ENCODE measurements at regions not wholly inside any gene's neighbourhood (a gene's known extent, or its start where the extent isn't known, plus 50 kb on each side); places are given as distances from the start of the nearest gene placed in this dataset.

DNA sequence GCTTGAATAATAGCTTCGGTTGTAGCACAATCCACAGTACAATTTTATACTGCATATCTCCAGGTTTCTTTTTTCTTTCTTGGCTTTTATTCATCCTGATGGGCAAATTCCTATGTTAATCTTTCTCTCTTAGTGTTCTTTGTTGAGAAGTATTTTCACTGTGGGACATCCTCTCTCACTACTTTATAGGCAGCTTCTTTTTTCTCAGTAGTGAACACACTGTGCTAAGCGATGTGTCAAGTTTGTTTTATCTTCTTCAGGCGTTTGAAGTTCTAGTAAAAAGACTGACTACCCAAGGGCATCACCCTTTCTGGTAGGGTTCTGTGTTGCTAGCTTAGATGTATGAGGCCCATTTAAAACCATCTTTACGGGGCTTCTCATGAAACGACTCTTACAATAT is 182.1 kb downstream of the FAM170A start:
- Histone ChIP-seq H3K27me3 (ENCODE audit: control insufficient read depth in 1 of 2, insufficient read depth in 2 of 2, low read length in 2 of 2) (no peaks in the 10 kb centered on the region), H3K27ac (ENCODE audit: low read depth in 1 of 2, low read length in 2 of 2) (no peak overlapping the region), H3K4me3 (ENCODE audit: low read length) (no peak overlapping the region), H3K36me3 (ENCODE audit: insufficient read depth, low read length) (no peaks in the 10 kb centered on the region), H3K9me3 (ENCODE audit: control insufficient read depth in 1 of 2, insufficient read depth in 1 of 2, low read length in 2 of 2) (peaks cover 4 to 12% of the 10 kb centered on the region in 2 experiments), H3K4me1 (ENCODE audit: insufficient read depth, low read length) (no peaks in the 10 kb centered on the region)
- DNase-seq = no peak
- ATAC-seq (ENCODE audit: poor library complexity) = no peak
- Mint-ChIP-seq H3K4me1 (ENCODE audit: low read depth) (no peaks in the 10 kb centered on the region), H3K27ac (no peak overlapping the region), H3K4me3 (no peak overlapping the region), H3K27me3 (no peaks in the 10 kb centered on the region), H3K9me3 (peaks cover 20% of the 10 kb centered on the region), H3K36me3 (ENCODE audit: low read depth) (no peaks in the 10 kb centered on the region)
- intact Hi-C loops (cut with DNase I, micrococcal nuclease) = no loop called here
- TF ChIP-seq, protein P1, sequence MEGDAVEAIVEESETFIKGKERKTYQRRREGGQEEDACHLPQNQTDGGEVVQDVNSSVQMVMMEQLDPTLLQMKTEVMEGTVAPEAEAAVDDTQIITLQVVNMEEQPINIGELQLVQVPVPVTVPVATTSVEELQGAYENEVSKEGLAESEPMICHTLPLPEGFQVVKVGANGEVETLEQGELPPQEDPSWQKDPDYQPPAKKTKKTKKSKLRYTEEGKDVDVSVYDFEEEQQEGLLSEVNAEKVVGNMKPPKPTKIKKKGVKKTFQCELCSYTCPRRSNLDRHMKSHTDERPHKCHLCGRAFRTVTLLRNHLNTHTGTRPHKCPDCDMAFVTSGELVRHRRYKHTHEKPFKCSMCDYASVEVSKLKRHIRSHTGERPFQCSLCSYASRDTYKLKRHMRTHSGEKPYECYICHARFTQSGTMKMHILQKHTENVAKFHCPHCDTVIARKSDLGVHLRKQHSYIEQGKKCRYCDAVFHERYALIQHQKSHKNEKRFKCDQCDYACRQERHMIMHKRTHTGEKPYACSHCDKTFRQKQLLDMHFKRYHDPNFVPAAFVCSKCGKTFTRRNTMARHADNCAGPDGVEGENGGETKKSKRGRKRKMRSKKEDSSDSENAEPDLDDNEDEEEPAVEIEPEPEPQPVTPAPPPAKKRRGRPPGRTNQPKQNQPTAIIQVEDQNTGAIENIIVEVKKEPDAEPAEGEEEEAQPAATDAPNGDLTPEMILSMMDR (IDR thresholded peaks at IDR 0.05) = no peak
- ChIA-PET CTCF (no interaction called here), POLR2A (no interaction called here)

DNA sequence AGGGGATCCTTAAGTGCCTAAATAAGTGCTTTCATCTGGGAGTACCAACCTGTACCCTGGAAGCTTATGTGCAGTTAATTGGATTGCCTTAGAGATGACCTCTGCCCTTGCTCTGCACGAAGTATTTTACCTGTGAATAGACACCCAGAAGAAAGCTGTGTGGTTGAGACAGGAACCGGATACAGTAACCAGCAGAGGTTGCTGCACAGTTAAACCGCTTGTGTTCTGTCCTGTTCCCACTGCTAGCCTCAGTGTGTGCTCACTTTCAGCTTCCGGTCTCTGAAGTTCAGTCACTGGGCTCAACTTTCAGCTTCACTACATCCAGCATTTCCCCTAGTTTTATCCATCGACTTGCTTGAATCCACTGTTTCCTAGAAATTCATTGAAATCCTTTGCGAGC is 185.3 kb downstream of the FAM170A start:
- TF ChIP-seq, protein P1 (IDR thresholded peaks at IDR 0.05) = no peak
- no peaks in the 10 kb centered on the region for H3K36me3 Mint-ChIP-seq (ENCODE audit: low read depth)
- CTCF ChIA-PET = no interaction called here
- H3K9me3 ChIP-seq (ENCODE audit: control insufficient read depth in 1 of 2, insufficient read depth in 1 of 2, low read length in 2 of 2) = no peaks in the 10 kb centered on the region
- no peaks in the 10 kb centered on the region for H3K27me3 Mint-ChIP-seq
- peaks cover 7% of the 10 kb centered on the region for H3K9me3 Mint-ChIP-seq
- intact Hi-C loops (cut with DNase I, micrococcal nuclease) = no loop called here
- H3K27me3 ChIP-seq (ENCODE audit: control insufficient read depth in 1 of 2, insufficient read depth in 2 of 2, low read length in 2 of 2) = no peaks in the 10 kb centered on the region
- no peaks in the 10 kb centered on the region for H3K36me3 ChIP-seq (ENCODE audit: insufficient read depth, low read length)
- H3K4me1 Mint-ChIP-seq (ENCODE audit: low read depth) = no peaks in the 10 kb centered on the region
- no peaks in the 10 kb centered on the region for H3K4me1 ChIP-seq (ENCODE audit: insufficient read depth, low read length)
- no peak overlapping the region for H3K27ac Mint-ChIP-seq
- H3K4me3 Mint-ChIP-seq = no peak overlapping the region
- no peak overlapping the region for H3K4me3 ChIP-seq (ENCODE audit: low read length)
- H3K27ac ChIP-seq (ENCODE audit: low read depth in 1 of 2, low read length in 2 of 2) = no peak overlapping the region
- POLR2A ChIA-PET = no interaction called here
- DNase-seq (no peak), ATAC-seq (ENCODE audit: poor library complexity) (no peak)

DNA sequence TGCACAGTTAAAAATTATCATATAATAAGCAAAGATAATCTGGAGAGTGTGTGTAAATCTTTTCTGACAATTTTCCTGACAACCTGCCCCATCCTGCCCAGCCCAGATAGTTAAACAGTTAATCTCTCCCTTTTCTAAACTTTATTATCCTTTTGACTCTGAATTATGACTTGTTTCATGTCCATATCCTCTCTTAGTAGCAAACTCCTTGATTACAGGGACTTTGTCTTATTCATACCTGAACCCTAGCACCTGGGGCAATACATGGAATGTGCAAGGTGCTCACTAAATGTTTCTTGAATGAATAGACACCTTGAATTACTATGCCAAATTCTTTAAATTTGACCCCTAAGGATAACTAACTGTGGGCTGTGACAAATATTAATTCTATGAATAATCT is 186.7 kb downstream of the FAM170A start:
- POLR2A ChIA-PET = no interaction called here
- H3K27me3 ChIP-seq (ENCODE audit: control insufficient read depth in 1 of 2, insufficient read depth in 2 of 2, low read length in 2 of 2) = no peaks in the 10 kb centered on the region
- no peaks in the 10 kb centered on the region for H3K36me3 ChIP-seq (ENCODE audit: insufficient read depth, low read length)
- TF ChIP-seq, protein P1 (IDR thresholded peaks at IDR 0.05) = no peak
- peaks cover 3% of the 10 kb centered on the region for H3K9me3 Mint-ChIP-seq
- CTCF ChIA-PET = no interaction called here
- no peaks in the 10 kb centered on the region for H3K4me1 Mint-ChIP-seq (ENCODE audit: low read depth)
- no peaks in the 10 kb centered on the region for H3K27me3 Mint-ChIP-seq
- no peaks in the 10 kb centered on the region for H3K9me3 ChIP-seq (ENCODE audit: control insufficient read depth in 1 of 2, insufficient read depth in 1 of 2, low read length in 2 of 2)
- intact Hi-C loops (cut with DNase I, micrococcal nuclease) = no loop called here
- DNase-seq (no peak), ATAC-seq (ENCODE audit: poor library complexity) (no peak)
- no peak overlapping the region for H3K27ac Mint-ChIP-seq
- no peak overlapping the region for H3K27ac ChIP-seq (ENCODE audit: low read depth in 1 of 2, low read length in 2 of 2)
- H3K4me3 ChIP-seq (ENCODE audit: low read length) = no peak overlapping the region
- no peaks in the 10 kb centered on the region for H3K4me1 ChIP-seq (ENCODE audit: insufficient read depth, low read length)
- H3K36me3 Mint-ChIP-seq (ENCODE audit: low read depth) = no peaks in the 10 kb centered on the region
- no peak overlapping the region for H3K4me3 Mint-ChIP-seq

All from CD4-positive, alpha-beta T cell (primary cell).